CD4-positive, alpha-beta T cell (primary cell): ENCODE measurements at regions not wholly inside any gene's neighbourhood (a gene's known extent, or its start where the extent isn't known, plus 50 kb on each side); places are given as distances from the start of the nearest gene placed in this dataset.
A peak's percentile ranks its signal among the peaks of the same experiment; 100 is the strongest.

ENCODE experiments used
- ATAC-seq: fragments of 200-7000 bp; cut with Tn5 transposase; one replicate; pipeline ENCODE4 v1.10.0; 2022; ENCODE audit warnings: mild to moderate bottlenecking; ENCODE audit not compliant: poor library complexity
- CTCF ChIA-PET: fragments of 350-600 bp; sonication (Branson Sonifier 250); formaldehyde crosslinking; loops from one replicate; lab custom pipeline; 2021; ENCODE audit warnings: antibody characterized with exemption, inconsistent platforms; lab: Charles Lee
- POLR2A ChIA-PET: fragments of 350-600 bp; sonication (Branson Sonifier 250); formaldehyde crosslinking; loops from one replicate; lab custom pipeline; 2021; ENCODE audit warnings: antibody characterized with exemption, inconsistent platforms; lab: Charles Lee
- DNase-seq, 14 experiments: peaks; one replicate each; pipeline ENCODE4 v3.0.0-alpha.2; 2013 to 2020; ENCODE audit warnings: mixed read lengths in 2 of 14
- H3K27ac ChIP-seq, 2 donors: one replicate each; pipeline versions ENCODE4 v1.5.1 to v1.7.0; 2013; ENCODE audit warnings: low read length in 2 of 2, low read depth in 1 of 2, mild to moderate bottlenecking in 1 of 2
- H3K27me3 ChIP-seq, 2 experiments: 1 replicate in 1 of 2; 2 replicates in 1 of 2; pipeline versions ENCODE4 v1.6.1 to v1.7.0; 2013; ENCODE audit warnings: low read length in 2 of 2, control low read depth in 1 of 2, mild to moderate bottlenecking in 1 of 2, moderate library complexity in 1 of 2; ENCODE audit not compliant: insufficient read depth in 2 of 2, control insufficient read depth in 1 of 2
- H3K36me3 ChIP-seq: one replicate; pipeline ENCODE4 v1.6.1; 2013; ENCODE audit warnings: low read length, control low read depth; ENCODE audit not compliant: insufficient read depth
- H3K4me1 ChIP-seq: one replicate; pipeline ENCODE4 v1.6.1; 2013; ENCODE audit warnings: low read length, control low read depth; ENCODE audit not compliant: insufficient read depth
- H3K4me3 ChIP-seq: one replicate; pipeline ENCODE4 v1.5.1; 2013; ENCODE audit warnings: mild to moderate bottlenecking, low read length, moderate library complexity
- H3K9me3 ChIP-seq, 2 experiments: 1 replicate in 1 of 2; 2 replicates in 1 of 2; pipeline versions ENCODE4 v1.6.1 to v1.7.0; 2013; ENCODE audit warnings: low read length in 2 of 2, mild to moderate bottlenecking in 2 of 2, control low read depth in 1 of 2, moderate library complexity in 1 of 2; ENCODE audit not compliant: control insufficient read depth in 1 of 2, insufficient read depth in 1 of 2
- H3K27ac Mint-ChIP-seq: one replicate; pipeline ENCODE4 v1.8.0; 2020; ENCODE audit warnings: mixed read lengths
- H3K27me3 Mint-ChIP-seq: one replicate; pipeline ENCODE4 v1.8.0; 2021; ENCODE audit warnings: mixed read lengths
- H3K36me3 Mint-ChIP-seq: one replicate; pipeline ENCODE4 v1.8.0; 2021; ENCODE audit warnings: low read depth, mixed read lengths
- H3K4me1 Mint-ChIP-seq: one replicate; pipeline ENCODE4 v1.8.0; 2021; ENCODE audit warnings: low read depth, mixed read lengths
- H3K4me3 Mint-ChIP-seq: one replicate; pipeline ENCODE4 v1.8.0; 2020; ENCODE audit warnings: mild to moderate bottlenecking, mixed read lengths
- H3K9me3 Mint-ChIP-seq: one replicate; pipeline ENCODE4 v1.8.0; 2020; ENCODE audit warnings: mixed read lengths
- intact Hi-C, 2 experiments: fragments of 100-400 bp; cut with DNase I in 1 of 2; cut with micrococcal nuclease in 1 of 2; formaldehyde crosslinking; loops; one replicate each; pipeline versions ENCODE4 v1.15.1 to v1.9.0; 2023 to 2025; cut with DNase I, micrococcal nuclease
- TF ChIP-seq, protein P1 (sequence below): fragments of 200-600 bp; IDR thresholded peaks from one replicate; pipeline ENCODE4 v1.8.0; 2022; ENCODE audit warnings: antibody characterized with exemption, mild to moderate bottlenecking

DNA sequence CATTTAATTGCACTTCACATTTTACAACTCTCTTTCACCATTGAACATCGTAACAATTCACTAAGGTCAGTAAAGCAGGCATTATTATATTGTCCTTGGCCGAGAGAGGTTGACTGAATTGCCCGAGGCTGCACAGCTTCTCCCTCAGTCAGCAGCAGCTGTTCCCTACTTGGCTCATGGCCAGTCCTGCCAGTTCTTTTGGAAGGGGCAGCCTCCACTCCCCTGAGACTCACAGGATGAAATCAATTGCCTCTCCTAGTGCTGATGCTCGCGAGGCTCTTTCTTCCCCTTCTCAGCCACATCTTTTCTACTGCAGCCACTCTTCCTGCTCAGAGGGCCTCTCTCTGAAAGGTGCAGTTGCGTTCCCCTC lies 79.9 kb upstream of the KCNA1 start:
- TF ChIP-seq, protein P1, sequence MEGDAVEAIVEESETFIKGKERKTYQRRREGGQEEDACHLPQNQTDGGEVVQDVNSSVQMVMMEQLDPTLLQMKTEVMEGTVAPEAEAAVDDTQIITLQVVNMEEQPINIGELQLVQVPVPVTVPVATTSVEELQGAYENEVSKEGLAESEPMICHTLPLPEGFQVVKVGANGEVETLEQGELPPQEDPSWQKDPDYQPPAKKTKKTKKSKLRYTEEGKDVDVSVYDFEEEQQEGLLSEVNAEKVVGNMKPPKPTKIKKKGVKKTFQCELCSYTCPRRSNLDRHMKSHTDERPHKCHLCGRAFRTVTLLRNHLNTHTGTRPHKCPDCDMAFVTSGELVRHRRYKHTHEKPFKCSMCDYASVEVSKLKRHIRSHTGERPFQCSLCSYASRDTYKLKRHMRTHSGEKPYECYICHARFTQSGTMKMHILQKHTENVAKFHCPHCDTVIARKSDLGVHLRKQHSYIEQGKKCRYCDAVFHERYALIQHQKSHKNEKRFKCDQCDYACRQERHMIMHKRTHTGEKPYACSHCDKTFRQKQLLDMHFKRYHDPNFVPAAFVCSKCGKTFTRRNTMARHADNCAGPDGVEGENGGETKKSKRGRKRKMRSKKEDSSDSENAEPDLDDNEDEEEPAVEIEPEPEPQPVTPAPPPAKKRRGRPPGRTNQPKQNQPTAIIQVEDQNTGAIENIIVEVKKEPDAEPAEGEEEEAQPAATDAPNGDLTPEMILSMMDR = no peak
- CTCF ChIA-PET = no interaction called here
- Mint-ChIP-seq H3K4me1 (peaks cover 61% of the 10 kb centered on the region), H3K27me3 (no peaks in the 10 kb centered on the region), H3K27ac (peak overlapping the region; percentile 79), H3K36me3 (no peaks in the 10 kb centered on the region), H3K4me3 (peak overlapping the region; percentile 75), H3K9me3 (no peaks in the 10 kb centered on the region)
- Histone ChIP-seq H3K27ac (no peak overlapping the region), H3K4me1 (peaks cover 46% of the 10 kb centered on the region), H3K27me3 (no peaks in the 10 kb centered on the region), H3K36me3 (no peaks in the 10 kb centered on the region), H3K9me3 (peaks cover 0 to 3% of the 10 kb centered on the region in 2 experiments), H3K4me3 (peak overlapping the region; percentile 15)
- intact Hi-C loops = no loop called here
- no peak for DNase-seq
- POLR2A ChIA-PET = interaction anchor here (2.2 kb wide), 1 partner anchor 27 kb away, joined by 5 read pairs; no protein-coding TSS in a partner anchor
- no peak for ATAC-seq

DNA sequence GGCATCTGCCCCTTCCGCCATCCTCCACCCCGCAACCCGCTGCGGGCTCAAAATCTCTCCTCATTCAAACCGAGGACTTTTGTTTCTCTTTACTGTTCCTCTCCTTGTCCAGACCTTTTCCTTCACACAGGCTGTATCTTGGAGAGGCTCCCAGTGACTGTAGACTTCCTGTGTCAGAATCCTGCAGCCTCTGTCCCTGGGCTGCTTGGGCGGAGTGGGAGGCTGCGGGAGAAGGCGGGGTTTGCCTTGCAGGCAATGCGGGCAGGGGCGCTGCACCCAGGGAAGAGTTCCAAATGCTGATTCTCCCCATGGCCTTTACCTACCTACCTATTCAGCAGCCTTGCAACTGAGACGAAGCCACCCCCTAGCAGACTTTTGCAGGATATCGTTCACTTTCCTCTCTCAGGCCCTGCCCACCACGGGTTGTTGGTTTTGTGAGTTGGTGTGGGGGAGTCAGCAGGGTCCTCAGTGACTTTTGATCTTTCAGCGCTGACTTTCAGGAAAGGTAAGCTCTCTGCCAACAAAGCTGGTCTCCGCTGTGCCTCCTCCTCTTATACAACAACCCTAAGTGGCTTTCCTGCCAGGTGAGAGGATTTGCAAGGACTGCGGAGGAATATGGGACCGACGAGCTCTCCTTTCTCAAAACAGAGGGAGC lies 79.0 kb upstream of the KCNA1 start:
- ChIA-PET CTCF (no interaction called here), POLR2A (no interaction called here)
- no peaks in the 10 kb centered on the region for H3K27me3 Mint-ChIP-seq
- Histone ChIP-seq H3K9me3 (peaks cover 0 to 3% of the 10 kb centered on the region in 2 experiments), H3K27ac (no peak overlapping the region), H3K36me3 (no peaks in the 10 kb centered on the region), H3K4me3 (no peak overlapping the region), H3K4me1 (peaks cover 44% of the 10 kb centered on the region), H3K27me3 (no peaks in the 10 kb centered on the region)
- H3K4me3 Mint-ChIP-seq = peak overlapping the region; percentile 54
- no peak overlapping the region for H3K27ac Mint-ChIP-seq
- no peaks in the 10 kb centered on the region for H3K9me3 Mint-ChIP-seq
- intact Hi-C loops = no loop called here
- no peaks in the 10 kb centered on the region for H3K36me3 Mint-ChIP-seq
- peaks cover 52% of the 10 kb centered on the region for H3K4me1 Mint-ChIP-seq
- TF ChIP-seq, protein P1 = no peak
- ATAC-seq (no peak), DNase-seq (no peak)

DNA sequence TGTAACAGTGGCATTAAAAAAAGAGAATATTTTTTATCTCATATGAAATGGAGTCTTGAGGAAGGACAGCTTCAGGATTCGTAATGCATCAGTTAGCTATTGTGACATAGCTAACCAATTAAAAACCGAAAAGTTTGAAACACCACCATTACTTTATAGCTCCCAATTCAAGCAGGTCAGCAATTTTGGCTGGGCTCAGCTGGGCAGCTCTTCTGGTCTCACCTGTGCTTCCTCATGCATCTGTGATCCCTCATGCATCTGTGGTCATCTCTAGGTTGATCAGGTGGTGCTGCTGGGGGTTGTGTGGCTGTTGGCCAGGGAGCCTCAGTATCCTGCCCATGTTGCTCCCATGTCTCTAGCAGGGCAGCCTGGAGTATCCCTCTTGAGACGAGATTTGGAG lies 76.7 kb upstream of the KCNA1 start:
- no peaks in the 10 kb centered on the region for H3K36me3 Mint-ChIP-seq
- H3K4me1 Mint-ChIP-seq = peaks cover 40% of the 10 kb centered on the region
- ChIA-PET CTCF (no interaction called here), POLR2A (no interaction called here)
- peaks cover 0 to 3% of the 10 kb centered on the region in 2 experiments for H3K9me3 ChIP-seq
- no peak overlapping the region for H3K27ac Mint-ChIP-seq
- ATAC-seq (no peak), DNase-seq (no peak)
- H3K4me3 Mint-ChIP-seq = no peak overlapping the region
- no peaks in the 10 kb centered on the region for H3K9me3 Mint-ChIP-seq
- H3K27ac ChIP-seq = no peak overlapping the region
- H3K4me3 ChIP-seq = no peak overlapping the region
- peaks cover 5% of the 10 kb centered on the region for H3K27me3 Mint-ChIP-seq
- H3K27me3 ChIP-seq = no peaks in the 10 kb centered on the region
- H3K4me1 ChIP-seq = peaks cover 28% of the 10 kb centered on the region
- TF ChIP-seq, protein P1 = no peak
- intact Hi-C loops = no loop called here
- H3K36me3 ChIP-seq = no peaks in the 10 kb centered on the region
